Trophoblast cell (in vitro differentiated cells and primary cell): ENCODE measurements at regions not wholly inside any gene's neighbourhood (a gene's known extent, or its start where the extent isn't known, plus 50 kb on each side); places are given as distances from the start of the nearest gene placed in this dataset.

Experiments used
- DNase-seq, 2 donors: peaks; one replicate each; pipeline ENCODE4 v3.0.0-alpha.2; 2016
- H2AFZ ChIP-seq: 2 replicates; pipeline ENCODE4 v1.6.1; 2013; ENCODE audit warnings: low read length, moderate library complexity, mild to moderate bottlenecking; ENCODE audit not compliant: insufficient read depth, poor library complexity
- H2AK5ac ChIP-seq: 2 replicates; pipeline ENCODE4 v1.6.1; 2013; ENCODE audit warnings: mild to moderate bottlenecking, low read length
- H2BK120ac ChIP-seq: 2 replicates; pipeline ENCODE4 v1.6.1; 2013; ENCODE audit warnings: low read length, mild to moderate bottlenecking, moderate library complexity; ENCODE audit not compliant: insufficient read depth, poor library complexity
- H2BK12ac ChIP-seq: 2 replicates; pipeline ENCODE4 v1.6.1; 2013; ENCODE audit warnings: mild to moderate bottlenecking, low read length, moderate library complexity
- H2BK5ac ChIP-seq: 2 replicates; pipeline ENCODE4 v1.6.1; 2013; ENCODE audit warnings: low read length, low read depth, moderate library complexity, mild to moderate bottlenecking; ENCODE audit not compliant: poor library complexity
- H3K14ac ChIP-seq: 2 replicates; pipeline ENCODE4 v1.6.1; 2013; ENCODE audit warnings: mild to moderate bottlenecking, low read length
- H3K18ac ChIP-seq: 2 replicates; pipeline ENCODE4 v1.6.1; 2013; ENCODE audit warnings: mild to moderate bottlenecking, low read length
- H3K23ac ChIP-seq: 2 replicates; pipeline ENCODE4 v1.6.1; 2013; ENCODE audit warnings: low read length
- H3K27ac ChIP-seq: 2 replicates; pipeline ENCODE4 v1.5.1; 2013; ENCODE audit warnings: low read depth, mild to moderate bottlenecking, inconsistent platforms, low read length, moderate library complexity
- H3K27me3 ChIP-seq: 2 replicates; pipeline ENCODE4 v1.6.1; 2013; ENCODE audit warnings: inconsistent platforms, mild to moderate bottlenecking, low read length, moderate library complexity; ENCODE audit not compliant: insufficient read depth
- H3K36me3 ChIP-seq, 2 experiments: 1 replicate in 1 of 2; 2 replicates in 1 of 2; pipeline ENCODE4 v1.6.1; 2013; ENCODE audit warnings: low read length in 2 of 2, mild to moderate bottlenecking in 2 of 2, moderate library complexity in 1 of 2; ENCODE audit not compliant: insufficient read depth in 2 of 2, control insufficient read depth in 1 of 2
- H3K4ac ChIP-seq: 2 replicates; pipeline ENCODE4 v1.6.1; 2013; ENCODE audit warnings: low read depth, mild to moderate bottlenecking, low read length, moderate library complexity
- H3K4me1 ChIP-seq, 2 experiments: 1 replicate in 1 of 2; 2 replicates in 1 of 2; pipeline ENCODE4 v1.6.1; 2013; ENCODE audit warnings: low read length in 2 of 2, mild to moderate bottlenecking in 2 of 2, moderate library complexity in 1 of 2; ENCODE audit not compliant: insufficient read depth in 2 of 2, control insufficient read depth in 1 of 2
- H3K4me2 ChIP-seq: 2 replicates; pipeline ENCODE4 v1.6.1; 2013; ENCODE audit warnings: inconsistent platforms, mild to moderate bottlenecking, low read length, moderate library complexity
- H3K4me3 ChIP-seq: 2 replicates; pipeline ENCODE4 v1.5.1; 2013; ENCODE audit warnings: mild to moderate bottlenecking, low read depth, low read length, inconsistent platforms
- H3K79me1 ChIP-seq: one replicate; pipeline ENCODE4 v1.6.1; 2013; ENCODE audit warnings: low read length
- H3K79me2 ChIP-seq: 2 replicates; pipeline ENCODE4 v1.6.1; 2013; ENCODE audit warnings: low read length, mild to moderate bottlenecking; ENCODE audit not compliant: control insufficient read depth, insufficient read depth, poor library complexity
- H3K9ac ChIP-seq: 2 replicates; pipeline ENCODE4 v1.6.1; 2013; ENCODE audit warnings: mild to moderate bottlenecking, low read length
- H3K9me3 ChIP-seq: 2 replicates; pipeline ENCODE4 v1.6.1; 2013; ENCODE audit warnings: low read depth, mild to moderate bottlenecking, control low read depth, inconsistent platforms, low read length; ENCODE audit not compliant: insufficient read depth
- H4K12ac ChIP-seq: 2 replicates; pipeline ENCODE4 v1.6.1; 2013; ENCODE audit warnings: low read depth, mild to moderate bottlenecking, low read length, moderate library complexity
- H4K8ac ChIP-seq: 2 replicates; pipeline ENCODE4 v1.6.1; 2013; ENCODE audit warnings: low read depth, mild to moderate bottlenecking, low read length, moderate library complexity
- H4K91ac ChIP-seq: one replicate; pipeline ENCODE4 v1.6.1; 2013; ENCODE audit warnings: low read depth, mild to moderate bottlenecking, low read length, moderate library complexity
- WGBS: extraction: QIAGEN DNeasy Blood & Tissue Kit; methylation state at CpG from one replicate; pipeline ENCODE4 v1.1.7; 2013; ENCODE audit warnings: missing lambda C conversion rate; ENCODE audit not compliant: insufficient read length, insufficient coverage; ENCODE audit errors: extremely low coverage; 5-methylcytosine and 5-hydroxymethylcytosine counted together

- no peak overlapping the region for H2AFZ ChIP-seq
- no peaks in the 10 kb centered on the region for H3K36me3 ChIP-seq
- no peak overlapping the region for H2AK5ac ChIP-seq
- peaks cover 2% of the 10 kb centered on the region for H3K9me3 ChIP-seq
- no peak overlapping the region for H3K4ac ChIP-seq
- H2BK12ac ChIP-seq, result no peak overlapping the region
- H2BK5ac ChIP-seq, result no peak overlapping the region
- H3K14ac ChIP-seq, result no peak overlapping the region
- H4K12ac ChIP-seq, result no peak overlapping the region
- WGBS, result no CpG with 5 or more reads among the region's 18 CpGs
- H3K4me3 ChIP-seq, result no peak overlapping the region
- no peak for DNase-seq
- no peak overlapping the region for H3K18ac ChIP-seq
- H4K8ac ChIP-seq, result no peak overlapping the region
- H3K79me1 ChIP-seq, result no peaks in the 10 kb centered on the region
- H4K91ac ChIP-seq, result no peak overlapping the region
- no peak overlapping the region for H3K4me2 ChIP-seq
- no peaks in the 10 kb centered on the region for H3K79me2 ChIP-seq
- H3K4me1 ChIP-seq, result no peaks in the 10 kb centered on the region
- no peaks in the 10 kb centered on the region for H3K27me3 ChIP-seq
- no peak overlapping the region for H3K23ac ChIP-seq
- H2BK120ac ChIP-seq, result no peak overlapping the region
- H3K9ac ChIP-seq, result no peak overlapping the region
- H3K27ac ChIP-seq, result no peak overlapping the region
Observed at GRCh38 chr2:239892441-239893235, 132.5 kb downstream of the NDUFA10 start.

GRCh38 chr2:239891698-239892097, 133.4 kb downstream of the NDUFA10 start:
- H3K27me3 ChIP-seq, result no peaks in the 10 kb centered on the region
- H3K14ac ChIP-seq, result no peak overlapping the region
- WGBS, result no CpG with 5 or more reads among the region's 3 CpGs
- H3K27ac ChIP-seq, result no peak overlapping the region
- no peaks in the 10 kb centered on the region for H3K79me2 ChIP-seq
- H3K4me2 ChIP-seq, result no peak overlapping the region
- no peak overlapping the region for H4K12ac ChIP-seq
- H3K4me3 ChIP-seq, result no peak overlapping the region
- H2AFZ ChIP-seq, result no peak overlapping the region
- H3K36me3 ChIP-seq, result no peaks in the 10 kb centered on the region
- H3K4me1 ChIP-seq, result no peaks in the 10 kb centered on the region
- no peak overlapping the region for H4K8ac ChIP-seq
- H3K9ac ChIP-seq, result no peak overlapping the region
- H2BK12ac ChIP-seq, result no peak overlapping the region
- peaks cover 2% of the 10 kb centered on the region for H3K9me3 ChIP-seq
- DNase-seq, result no peak
- H3K79me1 ChIP-seq, result no peaks in the 10 kb centered on the region
- no peak overlapping the region for H2BK5ac ChIP-seq
- no peak overlapping the region for H3K4ac ChIP-seq
- H4K91ac ChIP-seq, result no peak overlapping the region
- H3K18ac ChIP-seq, result no peak overlapping the region
- no peak overlapping the region for H3K23ac ChIP-seq
- no peak overlapping the region for H2AK5ac ChIP-seq
- no peak overlapping the region for H2BK120ac ChIP-seq

GRCh38 chr2:239890206-239890746, 134.9 kb downstream of the NDUFA10 start:
- Histone ChIP-seq H3K79me1 (no peaks in the 10 kb centered on the region), H4K8ac (no peak overlapping the region), H3K36me3 (no peaks in the 10 kb centered on the region), H3K18ac (no peak overlapping the region), H3K9me3 (peaks cover 2% of the 10 kb centered on the region), H2AK5ac (no peak overlapping the region), H2AFZ (no peak overlapping the region), H3K23ac (no peak overlapping the region), H4K91ac (no peak overlapping the region), H3K4me2 (no peak overlapping the region), H3K79me2 (no peaks in the 10 kb centered on the region), H3K4me3 (no peak overlapping the region), H4K12ac (no peak overlapping the region), H2BK120ac (no peak overlapping the region), H3K4ac (no peak overlapping the region), H3K4me1 (no peaks in the 10 kb centered on the region), H3K14ac (no peak overlapping the region), H2BK12ac (no peak overlapping the region), H3K27me3 (no peaks in the 10 kb centered on the region), H2BK5ac (no peak overlapping the region), H3K9ac (no peak overlapping the region), H3K27ac (no peak overlapping the region)
- DNase-seq, result no peak
- no CpG with 5 or more reads among the region's 9 CpGs for WGBS

- no peaks in the 10 kb centered on the region for H3K79me2 ChIP-seq
- no peak overlapping the region for H3K18ac ChIP-seq
- H2BK5ac ChIP-seq, result no peak overlapping the region
- H3K4me2 ChIP-seq, result no peak overlapping the region
- H3K4ac ChIP-seq, result no peak overlapping the region
- H4K8ac ChIP-seq, result no peak overlapping the region
- H3K9me3 ChIP-seq, result peaks cover 2% of the 10 kb centered on the region
- DNase-seq, result no peak
- H4K91ac ChIP-seq, result no peak overlapping the region
- H2BK120ac ChIP-seq, result no peak overlapping the region
- H4K12ac ChIP-seq, result no peak overlapping the region
- H3K27ac ChIP-seq, result no peak overlapping the region
- no peak overlapping the region for H3K4me3 ChIP-seq
- H3K14ac ChIP-seq, result no peak overlapping the region
- no peak overlapping the region for H2AK5ac ChIP-seq
- H3K36me3 ChIP-seq, result no peaks in the 10 kb centered on the region
- WGBS, result no CpG with 5 or more reads among the region's 9 CpGs
- H3K27me3 ChIP-seq, result no peaks in the 10 kb centered on the region
- H3K23ac ChIP-seq, result no peak overlapping the region
- H3K9ac ChIP-seq, result no peak overlapping the region
- H3K79me1 ChIP-seq, result no peaks in the 10 kb centered on the region
- H2AFZ ChIP-seq, result no peak overlapping the region
- no peaks in the 10 kb centered on the region for H3K4me1 ChIP-seq
- no peak overlapping the region for H2BK12ac ChIP-seq
Observed at GRCh38 chr2:239889641-239890121, 135.5 kb downstream of the NDUFA10 start.
